PC-3 (cell line): ENCODE measurements at regions not wholly inside any gene's neighbourhood (a gene's known extent, or its start where the extent isn't known, plus 50 kb on each side); places are given as distances from the start of the nearest gene placed in this dataset.

Experiments
- ATAC-seq: fragments of 200-7000 bp; cut with Tn5 transposase; 2 replicates; pipeline ENCODE4 v1.9.1; 2020; ENCODE audit warnings: mild to moderate bottlenecking, moderate library complexity
- BruUV-seq: library from RNA; stranded (reverse); fragments of 400-500 nt; replicated peaks from 2 replicates; lab custom pipeline; 2021; lab: Mats Ljungman, UMichigan
- CTCF ChIA-PET: fragments of 300-600 bp; sonication (Branson Sonifier 250); formaldehyde crosslinking; loops from one replicate; lab custom pipeline; 2022; ENCODE audit warnings: antibody characterized with exemption; lab: Charles Lee
- POLR2A ChIA-PET: fragments of 300-600 bp; sonication (Branson Sonifier 250); formaldehyde crosslinking; loops from one replicate; lab custom pipeline; 2022; ENCODE audit warnings: antibody characterized with exemption; ENCODE audit not compliant: unreplicated experiment; lab: Charles Lee
- DNase-seq: peaks from one replicate; pipeline ENCODE4 v3.0.0-alpha.2; 2015
- H2AFZ ChIP-seq: fragments of 300-600 bp; sonication (generic); 2 replicates; pipeline ENCODE4 v1.6.0; 2016; ENCODE audit warnings: antibody characterized with exemption, low read length
- H3F3A ChIP-seq: fragments of 300-600 bp; sonication (generic); one replicate; pipeline ENCODE4 v1.6.0; 2017; ENCODE audit warnings: antibody characterized with exemption, low read length, control low read depth, mild to moderate bottlenecking; ENCODE audit not compliant: unreplicated experiment
- H3K27ac ChIP-seq: fragments of 300-600 bp; sonication (generic); 2 replicates; pipeline ENCODE4 v1.5.1; 2016; ENCODE audit warnings: mild to moderate bottlenecking, low read length
- H3K27me3 ChIP-seq: fragments of 300-600 bp; sonication (generic); 2 replicates; pipeline ENCODE4 v1.6.1; 2016; ENCODE audit warnings: low read length, mixed read lengths
- H3K36me3 ChIP-seq: fragments of 300-600 bp; sonication (generic); 2 replicates; pipeline ENCODE4 v1.6.1; 2016; ENCODE audit warnings: low read depth, mixed run types, low read length, mixed read lengths
- H3K4me1 ChIP-seq: fragments of 300-600 bp; sonication (generic); 2 replicates; pipeline ENCODE4 v1.5.1; 2016; ENCODE audit warnings: low read length; ENCODE audit not compliant: insufficient read depth
- H3K4me2 ChIP-seq: fragments of 300-600 bp; sonication (generic); 2 replicates; pipeline ENCODE4 v1.6.0; 2016; ENCODE audit warnings: low read length
- H3K4me3 ChIP-seq: fragments of 300-600 bp; sonication (generic); 2 replicates; pipeline ENCODE4 v1.5.1; 2016; ENCODE audit warnings: mild to moderate bottlenecking, low read length, mixed read lengths
- H3K79me2 ChIP-seq: fragments of 300-600 bp; sonication (generic); 2 replicates; pipeline ENCODE4 v1.6.1; 2017; ENCODE audit warnings: low read length, mixed read lengths
- H3K9ac ChIP-seq: fragments of 300-600 bp; sonication (generic); 2 replicates; pipeline ENCODE4 v1.6.0; 2016; ENCODE audit warnings: mild to moderate bottlenecking, low read length
- H3K9me2 ChIP-seq: fragments of 300-600 bp; sonication (generic); replicated peaks from 2 replicates; pipeline ENCODE4 v1.6.1; 2016; ENCODE audit warnings: mixed run types, low read length, mixed read lengths
- H3K9me3 ChIP-seq: fragments of 300-600 bp; sonication (generic); 2 replicates; pipeline ENCODE4 v1.6.1; 2016; ENCODE audit warnings: low read length, mixed read lengths
- H4K20me1 ChIP-seq: fragments of 300-600 bp; sonication (generic); 2 replicates; pipeline ENCODE4 v1.6.1; 2016; ENCODE audit warnings: low read length, mixed read lengths
- CTCF ChIP-seq: fragments of 300-600 bp; sonication (generic); conservative IDR thresholded peaks from 2 replicates; pipeline ENCODE4 v1.5.1; 2017; ENCODE audit warnings: antibody characterized with exemption, low read depth, mild to moderate bottlenecking, low read length
- EZH2 ChIP-seq: fragments of 300-600 bp; sonication (generic); IDR thresholded peaks from one replicate; pipeline ENCODE4 v1.6.1; 2017; ENCODE audit warnings: antibody characterized with exemption, mild to moderate bottlenecking, low read length; ENCODE audit not compliant: unreplicated experiment
- EZH2phosphoT487 ChIP-seq: fragments of 300-600 bp; sonication (generic); IDR thresholded peaks from 2 replicates; pipeline ENCODE4 v1.6.1; 2018; ENCODE audit warnings: mild to moderate bottlenecking, antibody characterized with exemption, low read length, borderline replicate concordance
- intact Hi-C: fragments of 100-400 bp; cut with micrococcal nuclease; formaldehyde crosslinking; loops from 2 replicates; pipeline ENCODE4 v1.9.0; 2023

GRCh38 chr3:18046131-18046915 lies 303.9 kb upstream of the TBC1D5 start:
- no peaks in the 10 kb centered on the region for H3K79me2 ChIP-seq
- CTCF ChIA-PET: no interaction called here
- no TSS peak for BruUV-seq
- TF ChIP-seq EZH2: no peak
- no peak for TF ChIP-seq EZH2phosphoT487
- TF ChIP-seq CTCF: no peak
- H3K9me2 ChIP-seq: no peaks in the 10 kb centered on the region
- no peaks in the 10 kb centered on the region for H3K27me3 ChIP-seq
- intact Hi-C loops: no loop called here
- H2AFZ ChIP-seq: no peak overlapping the region
- no peaks in the 10 kb centered on the region for H3F3A ChIP-seq
- H3K36me3 ChIP-seq: no peaks in the 10 kb centered on the region
- no peak overlapping the region for H3K9ac ChIP-seq
- no peak overlapping the region for H3K4me3 ChIP-seq
- H3K27ac ChIP-seq: no peak overlapping the region
- ATAC-seq (no peak), DNase-seq (no peak)
- H3K4me2 ChIP-seq: no peak overlapping the region
- H3K9me3 ChIP-seq: no peaks in the 10 kb centered on the region
- no peaks in the 10 kb centered on the region for H3K4me1 ChIP-seq
- POLR2A ChIA-PET: no interaction called here
- no peaks in the 10 kb centered on the region for H4K20me1 ChIP-seq

- Histone ChIP-seq H3F3A (no peaks in the 10 kb centered on the region), H3K4me1 (no peaks in the 10 kb centered on the region), H3K27ac (no peak overlapping the region), H3K4me2 (no peak overlapping the region), H3K27me3 (no peaks in the 10 kb centered on the region), H3K79me2 (no peaks in the 10 kb centered on the region), H3K4me3 (no peak overlapping the region), H2AFZ (no peak overlapping the region), H3K9ac (no peak overlapping the region), H4K20me1 (no peaks in the 10 kb centered on the region), H3K36me3 (no peaks in the 10 kb centered on the region), H3K9me3 (no peaks in the 10 kb centered on the region), H3K9me2 (no peaks in the 10 kb centered on the region)
- DNase-seq: peak; percentile 12
- intact Hi-C loops: no loop called here
- peak; percentile 40 for ATAC-seq
- CTCF ChIA-PET: no interaction called here
- no TSS peak for BruUV-seq
- POLR2A ChIA-PET: no interaction called here
- TF ChIP-seq EZH2 (no peak), CTCF (no peak), EZH2phosphoT487 (no peak)
Measured at GRCh38 chr3:18044971-18045880, 302.8 kb upstream of the TBC1D5 start.
